ENCODE measurements at regions not wholly inside any gene's neighbourhood (a gene's known extent, or its start where the extent isn't known, plus 50 kb on each side); places are given as distances from the start of the nearest gene placed in this dataset.
"Not testable (repeated sequence)": the region's sequence is repeated elsewhere in the genome, so short reads cannot be mapped to it uniquely, and the experiment has no call there.

GRCh38 chr1:68770817-68771216 lies 273.9 kb upstream of the DEPDC1 start:
- no peak overlapping the region for H3K27ac ChIP-seq (ENCODE audit: low read depth in 1 of 2, low read length in 1 of 2)
- 86 to 87% methylated on average over 3 of the region's 3 CpGs for WGBS, 2 donors
- DNase-seq (no peak), ATAC-seq (ENCODE audit: insufficient read depth, low FRiP score) (no peak)
- H3K9ac ChIP-seq (ENCODE audit: insufficient read depth in 1 of 2, low read length in 2 of 2), result no peak overlapping the region
- TF ChIP-seq, protein P1, sequence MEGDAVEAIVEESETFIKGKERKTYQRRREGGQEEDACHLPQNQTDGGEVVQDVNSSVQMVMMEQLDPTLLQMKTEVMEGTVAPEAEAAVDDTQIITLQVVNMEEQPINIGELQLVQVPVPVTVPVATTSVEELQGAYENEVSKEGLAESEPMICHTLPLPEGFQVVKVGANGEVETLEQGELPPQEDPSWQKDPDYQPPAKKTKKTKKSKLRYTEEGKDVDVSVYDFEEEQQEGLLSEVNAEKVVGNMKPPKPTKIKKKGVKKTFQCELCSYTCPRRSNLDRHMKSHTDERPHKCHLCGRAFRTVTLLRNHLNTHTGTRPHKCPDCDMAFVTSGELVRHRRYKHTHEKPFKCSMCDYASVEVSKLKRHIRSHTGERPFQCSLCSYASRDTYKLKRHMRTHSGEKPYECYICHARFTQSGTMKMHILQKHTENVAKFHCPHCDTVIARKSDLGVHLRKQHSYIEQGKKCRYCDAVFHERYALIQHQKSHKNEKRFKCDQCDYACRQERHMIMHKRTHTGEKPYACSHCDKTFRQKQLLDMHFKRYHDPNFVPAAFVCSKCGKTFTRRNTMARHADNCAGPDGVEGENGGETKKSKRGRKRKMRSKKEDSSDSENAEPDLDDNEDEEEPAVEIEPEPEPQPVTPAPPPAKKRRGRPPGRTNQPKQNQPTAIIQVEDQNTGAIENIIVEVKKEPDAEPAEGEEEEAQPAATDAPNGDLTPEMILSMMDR (IDR thresholded peaks at IDR 0.05; ENCODE audit: control extremely low read depth, extremely low read depth), result no peak
- H3K27me3 ChIP-seq (ENCODE audit: control insufficient read depth in 3 of 3, insufficient read depth in 3 of 3, low read length in 2 of 3), result no peaks in the 10 kb centered on the region
- H3K9me3 ChIP-seq (ENCODE audit: control insufficient read depth in 4 of 4, insufficient read depth in 3 of 4, low read length in 3 of 4), result peaks cover 0 to 6% (median 0%) of the 10 kb centered on the region in 4 donors
- no peak overlapping the region for H3K4me3 ChIP-seq
- H3K4me1 ChIP-seq (ENCODE audit: control insufficient read depth in 5 of 5, insufficient read depth in 5 of 5, low read length in 5 of 5), result peaks cover 0 to 12% (median 0%) of the 10 kb centered on the region in 5 donors
- no peaks in the 10 kb centered on the region for H3K36me3 ChIP-seq (ENCODE audit: control insufficient read depth in 4 of 4, insufficient read depth in 4 of 4, low read length in 4 of 4)

GRCh38 chr1:68777851-68778250 lies 281.0 kb upstream of the DEPDC1 start:
- Histone ChIP-seq H3K9me3 (ENCODE audit: control insufficient read depth in 4 of 4, insufficient read depth in 3 of 4, low read length in 3 of 4) (peaks cover 0 to 6% (median under 1%) of the 10 kb centered on the region in 4 donors), H3K27me3 (ENCODE audit: control insufficient read depth in 3 of 3, insufficient read depth in 3 of 3, low read length in 2 of 3) (no peaks in the 10 kb centered on the region), H3K9ac (ENCODE audit: insufficient read depth in 1 of 2, low read length in 2 of 2) (no peak overlapping the region), H3K4me1 (ENCODE audit: control insufficient read depth in 5 of 5, insufficient read depth in 5 of 5, low read length in 5 of 5) (peaks cover 0 to 14% (median 0%) of the 10 kb centered on the region in 5 donors), H3K27ac (ENCODE audit: low read depth in 1 of 2, low read length in 1 of 2) (no peak overlapping the region), H3K36me3 (ENCODE audit: control insufficient read depth in 4 of 4, insufficient read depth in 4 of 4, low read length in 4 of 4) (no peaks in the 10 kb centered on the region), H3K4me3 (no peak overlapping the region)
- 26 to 37% methylated on average over 3 of the region's 3 CpGs for WGBS, 2 donors
- TF ChIP-seq, protein P1 (IDR thresholded peaks at IDR 0.05; ENCODE audit: control extremely low read depth, extremely low read depth), result no peak
- ATAC-seq (ENCODE audit: insufficient read depth, low FRiP score) (no peak), DNase-seq (peak in 1 of 3 donors; percentile 13)

- H3K27ac ChIP-seq (ENCODE audit: low read depth in 1 of 2, low read length in 1 of 2); H3K27me3 ChIP-seq (ENCODE audit: control insufficient read depth in 3 of 3, insufficient read depth in 3 of 3, low read length in 2 of 3); DNase-seq; H3K4me3 ChIP-seq; ATAC-seq (ENCODE audit: insufficient read depth, low FRiP score); H3K9ac ChIP-seq (ENCODE audit: insufficient read depth in 1 of 2, low read length in 2 of 2); H3K9me3 ChIP-seq (ENCODE audit: control insufficient read depth in 4 of 4, insufficient read depth in 3 of 4, low read length in 3 of 4); H3K36me3 ChIP-seq (ENCODE audit: control insufficient read depth in 4 of 4, insufficient read depth in 4 of 4, low read length in 4 of 4): not testable (repeated sequence)
- 90 to 94% methylated on average over 1 of the region's 1 CpG for WGBS, 2 donors
- H3K4me1 ChIP-seq (ENCODE audit: control insufficient read depth in 5 of 5, insufficient read depth in 5 of 5, low read length in 5 of 5), result peaks cover 0 to 14% (median 0%) of the 10 kb centered on the region in 5 donors
Measured at GRCh38 chr1:68779841-68780240, 283.0 kb upstream of the DEPDC1 start.

DNA sequence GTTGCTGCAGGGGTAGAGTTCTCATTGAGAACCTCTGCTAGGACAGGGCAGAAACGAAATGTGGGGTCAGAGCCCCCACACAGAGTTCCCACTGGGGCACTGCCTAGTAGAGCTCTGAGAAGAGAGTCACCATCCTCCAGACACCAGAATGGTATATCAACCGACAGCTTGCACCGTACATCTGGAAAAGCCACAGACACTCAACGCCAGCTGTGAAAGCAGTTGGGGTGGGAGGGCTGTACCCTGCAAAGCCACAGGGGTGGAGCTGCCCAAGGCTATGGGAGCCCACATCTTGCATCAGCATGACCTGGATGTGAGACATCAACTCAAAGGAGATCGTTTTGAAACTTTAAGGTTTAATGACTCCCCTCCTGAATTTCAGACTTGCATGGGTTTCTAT lies 284.0 kb upstream of the DEPDC1 start:
- Histone ChIP-seq H3K9ac (ENCODE audit: insufficient read depth in 1 of 2, low read length in 2 of 2) (no peak overlapping the region), H3K36me3 (ENCODE audit: control insufficient read depth in 4 of 4, insufficient read depth in 4 of 4, low read length in 4 of 4) (no peaks in the 10 kb centered on the region), H3K4me3 (no peak overlapping the region), H3K27ac (ENCODE audit: low read depth in 1 of 2, low read length in 1 of 2) (no peak overlapping the region), H3K9me3 (ENCODE audit: control insufficient read depth in 4 of 4, insufficient read depth in 3 of 4, low read length in 3 of 4) (peaks cover 0 to 6% (median under 1%) of the 10 kb centered on the region in 4 donors), H3K27me3 (ENCODE audit: control insufficient read depth in 3 of 3, insufficient read depth in 3 of 3, low read length in 2 of 3) (no peaks in the 10 kb centered on the region), H3K4me1 (ENCODE audit: control insufficient read depth in 5 of 5, insufficient read depth in 5 of 5, low read length in 5 of 5) (peaks cover 0 to 12% (median 0%) of the 10 kb centered on the region in 5 donors)
- TF ChIP-seq, protein P1 (IDR thresholded peaks at IDR 0.05; ENCODE audit: control extremely low read depth, extremely low read depth), result no peak
- ATAC-seq (ENCODE audit: insufficient read depth, low FRiP score) (no peak), DNase-seq (no peak)
- WGBS, 2 donors, result 56 to 57% methylated on average over 5 of the region's 5 CpGs
